Smooth muscle cell (in vitro differentiated cells): ENCODE measurements at regions not wholly inside any gene's neighbourhood (a gene's known extent, or its start where the extent isn't known, plus 50 kb on each side); places are given as distances from the start of the nearest gene placed in this dataset.

Experiments used
- DNase-seq: peaks from one replicate; lab custom pipeline; 2025; ENCODE audit not compliant: unreplicated experiment; lab: John Stamatoyannopoulos, UW
- H2AFZ ChIP-seq: fragments of 200-600 bp; sonication (generic); 2 replicates; pipeline ENCODE4 v1.6.0; 2016; ENCODE audit warnings: antibody characterized with exemption, low read depth, mild to moderate bottlenecking
- H3F3A ChIP-seq: fragments of 200-600 bp; sonication (generic); 2 replicates; pipeline ENCODE4 v1.6.0; 2017; ENCODE audit warnings: antibody characterized with exemption, low read depth
- H3K27ac ChIP-seq: fragments of 200-600 bp; sonication (generic); 2 replicates; pipeline ENCODE4 v1.5.1; 2016; ENCODE audit warnings: low read depth, mild to moderate bottlenecking
- H3K27me3 ChIP-seq: fragments of 200-600 bp; sonication (generic); 2 replicates; pipeline ENCODE4 v1.6.1; 2016; ENCODE audit warnings: low read depth, mild to moderate bottlenecking
- H3K36me3 ChIP-seq: fragments of 200-600 bp; sonication (generic); 2 replicates; pipeline ENCODE4 v1.5.1; 2016; ENCODE audit warnings: low read depth
- H3K4me1 ChIP-seq: fragments of 200-600 bp; sonication (generic); 2 replicates; pipeline ENCODE4 v1.5.1; 2016; ENCODE audit warnings: low read depth
- H3K4me2 ChIP-seq: fragments of 200-600 bp; sonication (generic); 2 replicates; pipeline ENCODE4 v1.6.0; 2016; ENCODE audit warnings: mild to moderate bottlenecking
- H3K4me3 ChIP-seq: fragments of 200-600 bp; sonication (generic); 2 replicates; pipeline ENCODE4 v1.5.1; 2016; ENCODE audit warnings: mild to moderate bottlenecking
- H3K79me2 ChIP-seq: fragments of 200-600 bp; sonication (generic); 2 replicates; pipeline ENCODE4 v1.6.0; 2016; ENCODE audit warnings: low read depth, mild to moderate bottlenecking
- H3K9ac ChIP-seq: fragments of 200-600 bp; sonication (generic); 2 replicates; pipeline ENCODE4 v1.6.0; 2016; ENCODE audit warnings: low read depth
- H3K9me3 ChIP-seq: fragments of 200-600 bp; sonication (generic); replicated peaks from 2 replicates; pipeline ENCODE4 v1.5.1; 2016; ENCODE audit warnings: low read depth
- H4K20me1 ChIP-seq: fragments of 200-600 bp; sonication (generic); 2 replicates; pipeline ENCODE4 v1.6.0; 2016; ENCODE audit warnings: low read depth
- WGBS: methylation state at CpG from one replicate; pipeline ENCODE4 v1.1.7; 2016; ENCODE audit warnings: low lambda C conversion rate; 5-methylcytosine and 5-hydroxymethylcytosine counted together
- TF ChIP-seq, protein P1 (sequence below): fragments of 200-600 bp; sonication (generic); IDR thresholded peaks from 2 replicates; pipeline ENCODE4 v1.5.1; 2017; ENCODE audit warnings: borderline replicate concordance, mild to moderate bottlenecking, antibody characterized with exemption; ENCODE audit not compliant: insufficient read depth, poor library complexity, severe bottlenecking

GRCh38 chr18:42174909-42175308 lies 219.9 kb downstream of the PIK3C3 start:
- Histone ChIP-seq H3K9ac (no peak overlapping the region), H3K36me3 (no peaks in the 10 kb centered on the region), H2AFZ (no peak overlapping the region), H3K27me3 (peaks cover 12% of the 10 kb centered on the region), H3K27ac (no peak overlapping the region), H3K79me2 (no peaks in the 10 kb centered on the region), H3K4me1 (no peaks in the 10 kb centered on the region), H3K4me2 (no peak overlapping the region), H3K4me3 (no peak overlapping the region), H3K9me3 (no peaks in the 10 kb centered on the region), H3F3A (no peaks in the 10 kb centered on the region), H4K20me1 (no peaks in the 10 kb centered on the region)
- WGBS, result 97% methylated on average over 1 of the region's 1 CpG
- no peak for DNase-seq
- TF ChIP-seq, protein P1, sequence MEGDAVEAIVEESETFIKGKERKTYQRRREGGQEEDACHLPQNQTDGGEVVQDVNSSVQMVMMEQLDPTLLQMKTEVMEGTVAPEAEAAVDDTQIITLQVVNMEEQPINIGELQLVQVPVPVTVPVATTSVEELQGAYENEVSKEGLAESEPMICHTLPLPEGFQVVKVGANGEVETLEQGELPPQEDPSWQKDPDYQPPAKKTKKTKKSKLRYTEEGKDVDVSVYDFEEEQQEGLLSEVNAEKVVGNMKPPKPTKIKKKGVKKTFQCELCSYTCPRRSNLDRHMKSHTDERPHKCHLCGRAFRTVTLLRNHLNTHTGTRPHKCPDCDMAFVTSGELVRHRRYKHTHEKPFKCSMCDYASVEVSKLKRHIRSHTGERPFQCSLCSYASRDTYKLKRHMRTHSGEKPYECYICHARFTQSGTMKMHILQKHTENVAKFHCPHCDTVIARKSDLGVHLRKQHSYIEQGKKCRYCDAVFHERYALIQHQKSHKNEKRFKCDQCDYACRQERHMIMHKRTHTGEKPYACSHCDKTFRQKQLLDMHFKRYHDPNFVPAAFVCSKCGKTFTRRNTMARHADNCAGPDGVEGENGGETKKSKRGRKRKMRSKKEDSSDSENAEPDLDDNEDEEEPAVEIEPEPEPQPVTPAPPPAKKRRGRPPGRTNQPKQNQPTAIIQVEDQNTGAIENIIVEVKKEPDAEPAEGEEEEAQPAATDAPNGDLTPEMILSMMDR, result no peak

GRCh38 chr18:42176599-42176998 lies 221.6 kb downstream of the PIK3C3 start:
- no peak overlapping the region for H3K9ac ChIP-seq
- no peaks in the 10 kb centered on the region for H4K20me1 ChIP-seq
- no peaks in the 10 kb centered on the region for H3K79me2 ChIP-seq
- DNase-seq, result no peak
- no peak overlapping the region for H2AFZ ChIP-seq
- no peaks in the 10 kb centered on the region for H3K4me1 ChIP-seq
- no peaks in the 10 kb centered on the region for H3K36me3 ChIP-seq
- WGBS, result 87% methylated on average over 3 of the region's 3 CpGs
- no peaks in the 10 kb centered on the region for H3F3A ChIP-seq
- H3K27me3 ChIP-seq, result peaks cover 12% of the 10 kb centered on the region
- no peak overlapping the region for H3K27ac ChIP-seq
- H3K4me3 ChIP-seq, result no peak overlapping the region
- TF ChIP-seq, protein P1, result no peak
- H3K4me2 ChIP-seq, result no peak overlapping the region
- H3K9me3 ChIP-seq, result no peaks in the 10 kb centered on the region

DNA sequence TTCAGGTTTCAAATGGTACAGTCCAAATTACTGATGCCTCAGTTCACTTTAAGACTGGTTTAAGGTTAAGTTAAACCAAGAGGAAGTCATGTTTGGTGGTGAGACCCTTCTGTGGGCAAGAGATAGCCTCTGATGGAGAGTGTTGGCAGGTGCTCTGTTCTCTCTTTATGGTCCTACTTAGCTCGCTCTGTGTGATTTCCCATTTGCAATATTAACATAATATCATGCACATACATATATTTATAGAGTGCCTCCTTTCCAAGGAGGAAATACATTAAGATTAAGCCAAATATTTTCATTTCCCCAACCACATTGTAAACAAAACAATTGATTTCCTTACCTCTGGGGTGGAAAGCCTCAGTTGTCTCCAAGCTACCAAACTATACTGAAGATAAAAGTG lies 222.4 kb downstream of the PIK3C3 start:
- Histone ChIP-seq H3K9me3 (no peaks in the 10 kb centered on the region), H3K4me1 (no peaks in the 10 kb centered on the region), H2AFZ (no peak overlapping the region), H4K20me1 (no peaks in the 10 kb centered on the region), H3F3A (no peaks in the 10 kb centered on the region), H3K27me3 (peaks cover 9% of the 10 kb centered on the region), H3K36me3 (no peaks in the 10 kb centered on the region), H3K4me2 (no peak overlapping the region), H3K4me3 (no peak overlapping the region), H3K9ac (no peak overlapping the region), H3K79me2 (no peaks in the 10 kb centered on the region), H3K27ac (no peak overlapping the region)
- 84% methylated on average over 1 of the region's 1 CpG for WGBS
- no peak for DNase-seq
- TF ChIP-seq, protein P1, result no peak

DNA sequence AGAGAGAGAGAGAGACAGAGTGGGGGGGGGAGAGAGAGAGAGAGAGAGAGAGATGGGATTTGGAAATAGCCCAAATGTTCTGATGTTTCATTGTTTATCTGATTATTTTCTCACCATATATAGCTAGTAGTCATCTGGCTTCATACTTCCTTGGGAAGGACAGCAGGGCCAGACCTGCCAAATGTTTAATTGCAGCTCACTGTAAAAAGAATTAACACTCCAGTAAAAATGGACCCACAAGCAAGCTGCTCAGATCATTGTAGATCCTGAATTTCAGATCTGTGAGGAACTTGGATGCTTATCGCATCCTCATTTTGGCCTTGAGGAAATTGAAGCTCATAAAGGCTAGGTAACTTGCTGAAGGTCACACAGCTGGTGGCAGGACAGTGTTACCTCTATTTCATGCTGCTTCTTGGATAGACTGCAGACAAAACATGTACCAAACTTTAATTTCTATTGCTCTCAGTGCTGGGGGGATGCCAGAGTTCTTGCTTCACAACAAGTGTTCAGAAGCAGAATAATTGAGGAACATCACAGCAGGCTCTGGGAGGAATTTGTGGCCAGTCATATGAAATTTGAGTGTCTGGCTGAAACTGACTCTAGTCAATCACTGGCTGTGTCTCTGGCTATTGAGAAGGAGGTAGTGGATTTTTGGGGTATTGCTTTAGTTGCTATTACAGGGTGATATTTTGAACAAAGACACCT lies 223.5 kb downstream of the PIK3C3 start:
- Histone ChIP-seq H3K9me3 (no peaks in the 10 kb centered on the region), H3K4me2 (no peak overlapping the region), H4K20me1 (no peaks in the 10 kb centered on the region), H3K4me1 (no peaks in the 10 kb centered on the region), H3K27me3 (peaks cover 6% of the 10 kb centered on the region), H3K4me3 (no peak overlapping the region), H3K79me2 (no peaks in the 10 kb centered on the region), H2AFZ (no peak overlapping the region), H3K36me3 (no peaks in the 10 kb centered on the region), H3F3A (no peaks in the 10 kb centered on the region), H3K9ac (no peak overlapping the region), H3K27ac (no peak overlapping the region)
- WGBS, result 100% methylated on average over 1 of the region's 1 CpG
- TF ChIP-seq, protein P1, result no peak
- no peak for DNase-seq
